Posterior cingulate gyrus (tissue), 11 donors: ENCODE measurements at regions not wholly inside any gene's neighbourhood (a gene's known extent, or its start where the extent isn't known, plus 50 kb on each side); places are given as distances from the start of the nearest gene placed in this dataset.
"Not testable (repeated sequence)": the region's sequence is repeated elsewhere in the genome, so short reads cannot be mapped to it uniquely, and the experiment has no call there.

Experiments used
- DNase-seq, 10 donors: peaks; one replicate each; pipeline versions ENCODE4 v3.0.0 to v3.0.0-alpha.2; 2020 to 2021; ENCODE audit warnings: mixed read lengths in 3 of 10
- intact Hi-C: fragments of 100-400 bp; cut with DNase I; formaldehyde crosslinking; loops from one replicate; pipeline ENCODE4 v1.15.1; 2023

DNA sequence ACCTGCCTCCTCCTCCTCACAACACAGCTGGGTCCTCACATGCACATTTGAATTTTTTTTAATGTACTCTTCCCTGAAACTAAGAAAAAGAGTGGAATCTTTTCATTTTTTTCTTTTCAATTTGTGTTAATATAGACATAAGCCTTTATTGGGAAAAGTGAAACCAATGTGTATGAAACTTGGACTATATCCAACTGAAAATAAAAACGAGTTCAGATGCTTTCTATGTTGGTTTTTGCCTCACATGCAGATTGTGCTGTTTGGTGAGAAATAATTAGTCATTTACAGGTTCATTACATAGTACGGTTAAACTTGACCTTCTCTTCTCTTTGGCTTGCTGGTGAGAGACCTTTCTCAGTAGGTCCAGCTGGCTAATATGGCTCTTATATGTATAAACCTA is 515.2 kb upstream of the FANCL start:
- no peak for DNase-seq
- intact Hi-C loops: no loop called here

DNA sequence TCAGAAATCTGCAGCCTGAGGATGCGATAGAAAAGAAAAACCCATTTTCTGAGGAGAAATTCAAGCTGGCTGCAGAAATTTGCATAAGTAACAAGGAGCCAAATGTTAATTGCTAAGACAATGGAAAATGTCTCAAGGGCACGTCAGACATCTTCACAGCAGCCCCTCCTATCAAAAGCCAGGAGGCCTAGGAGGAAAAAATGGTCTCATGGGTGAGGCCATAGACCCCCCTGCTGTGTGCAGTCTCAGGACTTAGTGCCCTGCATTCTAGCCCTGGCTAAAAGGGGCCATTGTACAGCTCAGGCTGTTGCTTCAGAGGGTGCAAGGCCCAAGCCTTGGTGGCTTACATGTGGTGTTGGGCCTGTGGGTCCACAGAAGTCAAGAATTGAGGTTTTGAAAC is 511.4 kb upstream of the FANCL start:
- intact Hi-C loops, DNase-seq: not testable (repeated sequence)

DNA sequence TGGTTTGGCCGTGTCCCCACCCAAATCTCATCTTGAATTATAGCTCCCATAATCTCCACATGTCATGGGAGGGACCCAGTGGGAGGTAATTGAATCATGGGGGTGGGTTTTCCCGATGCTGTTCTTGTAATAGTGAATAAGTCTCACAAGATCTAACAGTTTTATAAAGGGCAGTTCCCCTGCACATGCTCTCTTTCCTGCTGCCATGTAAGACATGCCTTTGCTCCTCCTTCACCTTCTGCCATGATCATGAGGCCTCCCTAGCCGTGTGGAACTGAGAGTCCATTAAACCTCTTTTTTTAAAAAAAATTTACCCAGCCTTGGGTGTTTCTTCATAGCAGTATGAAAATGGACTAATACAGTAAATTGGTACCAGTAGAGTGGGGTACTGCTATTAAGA is 510.6 kb upstream of the FANCL start:
- DNase-seq, intact Hi-C loops: not testable (repeated sequence)

DNA sequence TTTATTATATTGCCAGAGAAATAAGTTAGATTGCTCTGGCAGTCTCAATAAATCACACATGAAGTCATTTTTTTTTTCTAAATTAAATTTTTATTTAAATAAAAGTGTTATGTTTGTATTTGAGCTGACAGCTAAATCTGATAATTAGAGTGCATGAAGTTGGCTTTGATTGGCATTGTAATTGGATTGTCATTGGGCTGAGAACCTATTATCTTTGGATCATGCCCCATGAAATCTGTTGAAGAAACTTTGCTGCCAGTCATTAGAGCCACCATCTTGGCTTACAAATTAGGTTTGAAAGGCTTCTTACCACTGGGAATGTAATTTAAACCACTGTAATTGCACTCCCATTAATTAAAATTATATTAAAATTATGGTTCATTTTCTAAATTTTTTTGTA is 507.9 kb upstream of the FANCL start:
- DNase-seq: no peak
- intact Hi-C loops: no loop called here

DNA sequence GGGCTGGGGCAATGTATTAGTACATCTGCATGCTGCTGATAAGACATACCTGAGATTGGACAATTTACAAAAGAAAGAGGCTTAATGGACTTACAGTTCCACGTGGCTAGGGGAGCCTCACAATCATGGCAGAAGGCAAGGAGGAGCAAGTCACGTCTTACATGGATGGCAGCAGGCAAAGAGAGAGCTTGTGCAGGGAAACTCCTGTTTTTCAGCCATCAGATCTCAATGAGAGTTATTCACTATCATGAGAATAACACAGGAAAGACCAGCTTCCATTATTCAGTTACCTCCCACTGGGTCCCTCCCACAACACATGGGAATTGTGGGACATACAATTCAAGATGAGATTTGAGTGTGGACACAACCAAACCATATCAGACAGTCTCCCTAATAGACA is 504.2 kb upstream of the FANCL start:
- intact Hi-C loops, DNase-seq: not testable (repeated sequence)

DNA sequence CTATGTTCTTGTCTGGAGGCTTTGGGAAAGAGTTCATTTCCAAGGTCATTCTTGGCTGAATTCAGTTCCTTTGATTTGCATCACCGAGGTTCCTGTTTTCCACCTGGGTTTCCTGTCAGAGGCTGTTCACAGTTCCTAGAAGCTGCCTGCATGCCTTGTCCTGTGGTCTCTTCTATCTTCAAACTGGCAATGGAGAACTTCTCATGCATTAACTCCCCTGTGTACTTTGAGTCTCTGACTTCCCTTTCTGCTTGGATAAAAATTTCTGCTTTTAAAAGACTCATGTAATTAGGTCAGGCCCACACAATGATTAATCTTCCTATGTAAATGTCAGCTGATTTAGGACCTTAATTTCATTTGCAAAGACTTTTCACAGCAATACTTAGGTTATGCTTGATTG is 499.3 kb upstream of the FANCL start:
- intact Hi-C loops: no loop called here
- DNase-seq: no peak

DNA sequence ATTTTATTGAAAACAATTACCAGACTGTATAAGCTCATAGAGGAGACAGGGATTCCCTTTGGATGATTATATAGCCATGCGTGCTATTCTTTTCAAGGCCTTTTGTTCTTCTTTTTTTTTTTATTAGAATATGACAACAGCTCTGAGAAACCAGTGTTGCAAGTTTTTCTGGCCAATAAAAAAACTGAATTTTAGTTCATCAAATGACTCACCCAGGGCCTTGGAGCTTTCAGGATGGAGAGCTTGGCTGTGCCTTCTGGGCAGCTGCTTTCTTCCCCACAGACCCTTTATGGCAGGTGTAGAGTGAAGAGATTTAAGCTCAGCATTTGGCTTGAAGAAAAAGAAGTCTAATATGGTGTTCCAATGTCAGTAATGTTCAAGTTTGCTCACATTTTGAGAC is 497.9 kb upstream of the FANCL start:
- no peak for DNase-seq
- intact Hi-C loops: no loop called here

DNA sequence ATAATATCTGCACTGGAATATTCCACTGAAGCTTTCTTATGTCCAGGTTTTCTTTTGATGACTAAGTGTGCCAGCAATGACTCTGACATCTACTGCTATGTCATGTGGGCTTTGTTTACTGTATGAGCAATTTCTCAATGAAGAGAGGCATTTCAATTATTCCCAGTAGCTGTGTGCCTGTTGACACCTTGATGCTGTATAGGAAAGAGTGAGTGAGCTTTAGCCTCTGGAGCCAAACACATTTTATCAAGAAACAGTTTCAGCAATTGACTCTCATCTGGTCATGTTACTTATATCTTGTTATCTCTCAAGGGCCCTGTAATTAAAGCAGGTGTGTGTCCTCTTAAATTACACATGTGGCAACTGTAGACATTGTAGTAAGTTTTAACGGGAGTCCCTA is 493.2 kb upstream of the FANCL start:
- intact Hi-C loops: no loop called here
- no peak for DNase-seq

DNA sequence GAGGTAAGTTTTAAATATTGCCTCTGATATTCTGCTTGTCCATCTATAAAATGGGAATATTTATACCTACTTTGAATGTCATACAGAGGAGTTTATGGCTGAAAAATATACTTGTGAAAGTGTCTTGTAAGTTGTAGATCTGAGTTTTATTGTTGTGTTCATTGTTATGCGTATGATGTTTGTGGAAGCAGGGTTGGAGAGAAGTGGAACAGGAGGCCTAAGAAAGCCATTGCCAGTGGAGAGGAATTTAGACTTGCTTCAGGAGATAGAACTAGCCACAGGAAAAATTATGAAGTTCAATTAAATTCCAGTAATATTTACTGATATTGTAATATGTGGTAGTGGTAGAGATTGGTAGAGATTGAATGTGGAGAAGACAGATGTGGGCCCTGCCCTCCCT is 491.9 kb upstream of the FANCL start:
- intact Hi-C loops: no loop called here
- DNase-seq: no peak

DNA sequence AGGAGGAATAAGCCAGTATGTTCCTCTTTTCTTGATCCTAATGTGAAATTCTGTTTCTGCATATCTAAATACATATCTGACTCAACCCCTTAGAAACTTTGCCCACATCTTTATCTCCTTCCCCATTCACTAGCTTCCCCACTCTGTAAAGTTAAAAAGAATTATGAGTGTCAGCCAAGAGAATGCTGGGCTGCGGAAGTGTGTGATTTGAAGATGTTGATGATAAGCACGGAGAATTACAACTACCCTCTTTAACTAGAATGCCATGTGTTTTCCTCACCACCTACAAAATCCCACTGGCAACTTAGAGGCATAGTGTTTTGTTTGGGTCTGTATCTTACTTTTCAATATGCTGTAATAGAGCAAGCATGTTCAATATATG is 490.4 kb upstream of the FANCL start:
- DNase-seq: no peak
- intact Hi-C loops: no loop called here

DNA sequence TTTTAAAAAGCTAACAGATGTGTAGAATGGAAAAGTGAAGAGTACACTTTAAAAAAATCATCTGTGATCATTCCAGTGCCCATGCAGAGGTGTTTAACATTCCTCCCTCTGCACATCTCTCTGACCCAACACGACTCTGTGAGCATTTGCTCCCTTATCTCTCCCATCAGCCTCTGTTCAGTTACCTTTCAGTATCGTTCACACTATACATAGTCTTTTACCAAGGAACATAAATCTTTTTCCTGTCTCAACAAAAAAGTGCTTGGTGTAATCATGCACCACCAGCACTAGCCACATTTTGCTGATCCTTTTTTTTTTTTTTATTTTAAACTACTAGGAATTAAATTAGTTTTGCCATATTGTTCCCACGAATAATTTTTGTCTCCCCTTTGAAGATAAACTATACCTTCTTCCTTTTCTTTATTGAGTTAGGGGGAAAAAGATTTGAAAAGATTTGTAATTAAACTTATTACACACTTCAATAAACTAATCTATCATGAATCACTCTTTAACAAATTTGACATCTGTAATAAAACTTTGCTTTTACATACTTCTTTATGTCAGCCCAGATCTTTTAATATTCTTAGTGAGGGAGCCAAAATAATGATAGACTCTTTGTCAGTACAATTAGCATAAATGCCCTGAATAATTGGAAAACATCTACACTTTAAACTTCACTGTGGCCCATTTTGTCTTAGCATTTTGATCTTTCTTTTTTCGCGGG is 489.8 kb upstream of the FANCL start:
- intact Hi-C loops: no loop called here
- no peak for DNase-seq

DNA sequence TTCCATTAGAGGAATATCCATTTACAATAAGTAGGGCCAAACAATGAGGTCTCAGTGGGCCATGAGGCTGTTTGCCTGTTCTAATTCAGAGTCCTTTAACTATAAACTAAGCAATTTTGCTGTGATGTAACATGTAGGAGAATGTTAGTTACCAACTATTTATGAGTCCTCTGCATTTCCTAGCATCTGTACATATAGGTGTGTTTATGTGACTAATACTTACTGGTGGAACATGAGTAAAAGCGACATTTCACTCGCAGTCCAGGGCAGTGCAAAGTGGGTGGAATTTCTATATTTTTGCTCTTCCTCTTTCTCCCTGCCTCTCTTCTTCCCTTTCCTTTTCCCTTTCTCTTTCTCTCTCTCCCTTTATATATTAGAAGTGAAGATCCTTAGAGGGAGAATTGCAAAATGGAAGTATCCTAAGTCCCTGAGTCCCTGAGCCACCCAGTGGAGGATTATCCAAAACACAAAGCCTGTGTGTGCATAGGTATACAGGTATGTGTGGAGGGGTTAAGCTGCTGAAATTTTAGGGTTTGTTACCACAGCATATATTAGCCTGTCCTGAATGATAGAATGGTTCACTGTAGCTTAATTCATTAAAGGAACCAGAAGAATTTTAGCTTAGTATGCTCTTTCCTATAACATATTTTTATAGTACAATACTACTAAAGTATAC is 487.0 kb upstream of the FANCL start:
- DNase-seq: no peak
- intact Hi-C loops: no loop called here

DNA sequence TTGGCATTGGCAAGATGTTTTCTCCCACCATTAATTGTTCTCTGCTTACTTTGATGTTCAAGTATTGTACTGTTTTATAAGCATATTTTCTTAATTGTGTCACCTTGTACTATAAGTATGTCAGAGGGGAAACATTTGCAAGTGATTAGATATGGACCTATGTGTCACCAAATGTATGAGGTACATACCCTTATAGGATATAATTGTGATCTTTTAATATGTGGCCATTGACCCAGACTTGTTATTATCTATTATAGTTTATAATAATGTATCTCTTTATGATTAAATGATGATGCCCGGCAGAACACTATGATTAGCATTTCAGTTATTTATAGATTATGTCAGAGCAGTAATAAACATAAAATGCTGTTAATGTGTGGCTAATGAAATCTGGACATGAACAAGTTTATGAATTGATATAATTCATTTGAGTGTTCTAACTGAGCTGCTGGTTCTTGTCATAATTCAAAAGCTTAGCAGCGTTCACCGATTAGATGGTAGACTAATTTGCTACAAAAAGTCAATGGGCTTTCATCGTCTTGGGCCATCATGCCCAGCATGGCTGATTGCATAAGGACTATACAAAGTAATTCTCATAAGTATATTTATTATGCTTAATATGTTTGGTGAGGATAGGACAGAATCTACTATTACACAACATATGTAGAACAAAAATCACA is 480.9 kb upstream of the FANCL start:
- intact Hi-C loops: no loop called here
- DNase-seq: no peak

DNA sequence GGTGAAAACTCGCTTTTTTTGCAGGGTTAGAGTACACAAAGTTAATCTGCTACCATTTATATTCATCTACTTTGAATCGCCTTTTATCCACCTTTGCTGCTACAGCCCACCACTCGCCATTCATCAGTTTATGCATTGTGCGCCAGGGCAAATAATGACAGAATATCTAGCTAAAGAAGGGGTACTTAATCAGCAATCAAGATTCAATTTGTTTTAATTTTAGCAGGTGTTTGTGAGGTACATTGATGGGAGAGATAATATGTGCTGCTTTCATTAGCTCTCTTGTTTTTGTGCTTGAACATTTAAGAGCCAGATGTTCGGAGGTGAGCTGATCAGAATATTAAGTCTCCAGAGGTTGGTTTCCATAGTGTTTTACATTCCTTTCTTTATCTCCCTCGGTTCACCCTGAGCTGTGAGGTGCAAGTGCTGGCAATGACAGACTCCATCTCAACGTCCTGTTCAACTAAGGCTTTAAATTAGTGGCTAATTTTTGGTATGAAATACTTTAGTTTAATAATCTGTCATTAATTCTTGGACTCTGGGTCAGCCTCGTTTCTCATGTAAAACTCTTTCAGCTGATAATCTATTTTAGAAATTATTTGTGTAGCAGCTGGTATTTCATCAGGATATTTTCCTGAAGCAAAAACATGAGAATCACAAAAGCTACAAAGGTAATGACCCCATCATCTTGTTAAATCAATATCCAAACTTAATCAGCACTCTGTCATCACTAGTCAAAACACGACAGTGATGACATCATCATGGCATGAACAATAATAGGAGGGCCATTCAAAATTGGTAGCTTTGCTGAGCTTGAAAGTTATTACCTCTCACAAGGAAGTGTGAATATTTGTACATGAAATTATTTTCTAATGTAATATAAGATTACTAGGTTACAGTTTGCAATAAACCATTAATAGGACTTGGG is 479.9 kb upstream of the FANCL start:
- intact Hi-C loops: no loop called here
- DNase-seq: no peak

DNA sequence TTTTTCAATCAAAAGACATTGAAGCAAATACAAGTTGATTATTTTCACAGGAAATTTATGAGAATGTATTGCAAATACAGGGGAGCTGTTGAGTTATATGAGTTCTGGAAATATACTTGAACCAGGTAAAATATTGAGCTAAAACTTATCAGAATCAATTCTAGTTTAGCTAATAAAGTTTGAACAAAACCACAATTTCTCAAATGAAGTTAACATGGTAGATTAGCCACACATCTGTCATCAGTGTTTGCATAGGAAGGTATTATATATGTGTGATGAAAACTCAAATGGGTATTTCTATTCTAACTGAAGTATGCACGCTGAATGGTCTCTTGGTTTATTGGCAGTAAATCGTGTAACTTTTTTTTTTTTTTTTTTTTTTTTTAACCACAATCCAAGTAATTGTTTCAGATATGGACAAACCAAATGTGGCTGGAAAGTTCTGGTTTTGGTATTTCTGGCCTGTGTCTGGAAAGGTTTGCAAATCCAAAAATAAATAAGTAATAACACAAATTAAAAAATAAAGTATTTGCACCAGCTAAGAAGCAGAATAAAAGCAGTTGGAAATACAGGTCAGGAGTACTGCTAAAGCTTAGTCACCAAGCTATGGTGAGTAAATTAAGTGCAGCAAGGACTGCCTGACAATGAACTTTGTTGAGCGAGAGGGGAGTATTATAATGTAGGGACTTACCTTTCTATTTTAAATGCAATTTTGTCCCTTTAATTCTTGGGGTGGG is 479.1 kb upstream of the FANCL start:
- no peak for DNase-seq
- intact Hi-C loops: no loop called here

DNA sequence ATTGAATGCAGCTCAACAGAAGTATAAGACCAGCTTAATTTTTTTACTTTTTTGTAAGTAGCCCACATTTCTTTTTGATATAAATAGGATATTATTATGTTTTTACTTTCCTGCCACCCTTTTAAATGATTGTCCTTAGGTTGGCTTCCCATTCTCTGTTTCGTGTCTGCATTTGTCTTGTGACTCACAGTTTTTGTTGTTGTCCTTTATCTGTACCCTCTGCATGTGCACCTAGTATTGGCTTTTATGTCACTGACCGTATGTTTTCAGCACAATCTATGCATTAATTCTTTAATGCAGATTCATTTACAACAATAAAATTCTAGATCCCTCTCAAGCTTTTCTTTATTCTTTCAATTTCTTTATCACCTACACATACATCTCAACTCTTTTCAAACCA is 474.2 kb upstream of the FANCL start:
- DNase-seq: no peak
- intact Hi-C loops: no loop called here

DNA sequence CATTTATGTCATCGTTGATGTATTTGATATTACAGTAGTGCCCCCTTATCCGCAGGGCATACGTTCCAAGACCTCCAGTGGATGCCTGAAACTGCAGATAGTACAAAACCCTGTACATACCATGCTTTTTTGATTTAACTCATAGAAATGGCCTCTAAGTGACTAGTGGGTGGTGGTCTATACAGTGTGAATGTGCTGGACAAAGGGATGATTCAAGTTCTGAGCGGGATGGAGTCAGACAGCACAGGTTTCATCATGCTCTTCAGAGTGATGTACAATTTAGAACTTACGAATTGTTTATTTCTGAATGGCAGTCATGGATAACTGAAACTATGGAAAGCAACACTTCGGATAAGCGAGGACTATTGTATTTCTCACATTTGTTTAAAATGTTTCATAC is 473.1 kb upstream of the FANCL start:
- intact Hi-C loops: no loop called here
- no peak for DNase-seq

DNA sequence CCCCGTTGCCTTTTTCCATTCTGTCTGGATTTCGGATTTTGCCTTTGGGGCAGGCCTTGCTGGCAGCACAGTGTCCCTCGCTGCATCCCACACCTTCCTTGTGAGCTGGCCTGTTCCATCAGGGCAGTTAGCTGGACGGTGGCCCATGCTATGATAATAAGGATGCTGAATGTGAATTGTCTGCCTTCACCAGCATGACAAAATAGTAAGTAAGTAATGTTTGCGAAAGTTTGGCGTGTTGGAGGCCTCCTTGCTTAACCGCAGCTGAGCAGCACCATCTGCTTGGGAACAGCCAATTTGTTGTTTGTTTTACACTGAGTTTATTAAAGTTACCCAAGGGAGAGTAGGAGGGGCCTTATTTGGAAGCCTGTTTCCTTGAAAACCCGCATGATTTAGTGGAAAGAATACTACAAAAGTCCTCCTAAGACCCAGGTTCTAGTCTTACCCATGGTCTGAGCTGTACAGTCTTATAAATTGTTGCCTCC is 469.7 kb upstream of the FANCL start:
- intact Hi-C loops: no loop called here
- peak in 2 of 10 donors; percentile 65 to 70 for DNase-seq

DNA sequence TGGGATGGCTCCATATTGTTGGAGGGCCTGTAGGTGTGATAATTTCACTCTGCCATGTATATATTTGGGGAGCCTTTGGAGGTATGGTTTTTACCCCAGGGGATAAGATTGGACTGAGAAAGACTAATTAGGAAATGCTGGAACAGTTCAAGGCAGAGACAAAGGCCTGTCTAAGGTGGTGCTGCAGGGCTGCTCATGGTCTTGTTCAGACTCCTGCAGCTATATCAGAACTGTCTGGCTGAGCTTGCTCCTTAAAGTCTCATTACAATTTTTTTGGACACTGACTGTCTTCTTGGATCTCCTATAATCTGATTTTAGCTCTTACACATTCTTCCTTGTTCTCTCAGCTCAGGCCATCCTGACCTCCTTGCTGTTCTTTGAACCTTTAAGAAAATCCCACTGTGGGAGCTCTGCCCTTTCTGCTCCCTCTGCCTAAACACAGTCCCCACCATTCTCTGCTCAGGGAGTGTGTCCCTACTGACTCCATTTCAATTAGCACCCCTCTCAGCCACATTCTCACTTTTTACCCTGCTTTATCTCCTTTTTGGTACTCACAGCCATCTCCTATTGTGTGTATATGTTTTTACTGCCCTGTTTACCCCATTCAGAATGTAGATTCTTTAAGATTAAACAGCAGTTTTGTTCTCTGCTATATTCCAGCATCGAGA is 468.7 kb upstream of the FANCL start:
- intact Hi-C loops: no loop called here
- DNase-seq: no peak

DNA sequence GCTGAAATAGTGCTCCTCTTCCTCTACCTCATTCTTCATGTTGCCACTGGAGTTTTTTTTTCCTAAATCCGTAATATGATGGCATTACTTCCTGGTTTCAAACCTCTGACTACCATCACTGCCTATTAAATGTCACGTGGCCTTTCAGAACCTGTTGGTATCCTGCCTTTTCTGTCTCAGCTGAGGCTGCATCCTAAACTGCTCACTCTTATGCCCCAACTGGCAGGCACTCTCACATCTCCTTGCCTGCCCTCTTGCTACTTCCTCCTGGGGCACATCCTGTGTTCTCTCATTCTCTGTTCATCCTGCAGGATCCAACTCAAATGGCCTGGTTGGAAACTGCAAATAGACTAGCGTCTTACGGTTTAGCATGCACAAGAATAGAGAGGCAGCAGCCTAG is 468.1 kb upstream of the FANCL start:
- intact Hi-C loops: no loop called here
- DNase-seq: no peak
